ENCODE measurements at regions not wholly inside any gene's neighbourhood (a gene's known extent, or its start where the extent isn't known, plus 50 kb on each side); places are given as distances from the start of the nearest gene placed in this dataset.

GRCh38 chr6:4403828-4404227 is 268.5 kb upstream of the ECI2 start:
- TF ChIP-seq, protein P1, sequence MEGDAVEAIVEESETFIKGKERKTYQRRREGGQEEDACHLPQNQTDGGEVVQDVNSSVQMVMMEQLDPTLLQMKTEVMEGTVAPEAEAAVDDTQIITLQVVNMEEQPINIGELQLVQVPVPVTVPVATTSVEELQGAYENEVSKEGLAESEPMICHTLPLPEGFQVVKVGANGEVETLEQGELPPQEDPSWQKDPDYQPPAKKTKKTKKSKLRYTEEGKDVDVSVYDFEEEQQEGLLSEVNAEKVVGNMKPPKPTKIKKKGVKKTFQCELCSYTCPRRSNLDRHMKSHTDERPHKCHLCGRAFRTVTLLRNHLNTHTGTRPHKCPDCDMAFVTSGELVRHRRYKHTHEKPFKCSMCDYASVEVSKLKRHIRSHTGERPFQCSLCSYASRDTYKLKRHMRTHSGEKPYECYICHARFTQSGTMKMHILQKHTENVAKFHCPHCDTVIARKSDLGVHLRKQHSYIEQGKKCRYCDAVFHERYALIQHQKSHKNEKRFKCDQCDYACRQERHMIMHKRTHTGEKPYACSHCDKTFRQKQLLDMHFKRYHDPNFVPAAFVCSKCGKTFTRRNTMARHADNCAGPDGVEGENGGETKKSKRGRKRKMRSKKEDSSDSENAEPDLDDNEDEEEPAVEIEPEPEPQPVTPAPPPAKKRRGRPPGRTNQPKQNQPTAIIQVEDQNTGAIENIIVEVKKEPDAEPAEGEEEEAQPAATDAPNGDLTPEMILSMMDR (IDR thresholded peaks at IDR 0.05), result no peak
- no peak for TF ChIP-seq POLR2A (IDR thresholded peaks at IDR 0.05)
